ENCODE measurements at regions not wholly inside any gene's neighbourhood (a gene's known extent, or its start where the extent isn't known, plus 50 kb on each side); places are given as distances from the start of the nearest gene placed in this dataset.
A peak's percentile ranks its signal among the peaks of the same experiment; 100 is the strongest.

DNA sequence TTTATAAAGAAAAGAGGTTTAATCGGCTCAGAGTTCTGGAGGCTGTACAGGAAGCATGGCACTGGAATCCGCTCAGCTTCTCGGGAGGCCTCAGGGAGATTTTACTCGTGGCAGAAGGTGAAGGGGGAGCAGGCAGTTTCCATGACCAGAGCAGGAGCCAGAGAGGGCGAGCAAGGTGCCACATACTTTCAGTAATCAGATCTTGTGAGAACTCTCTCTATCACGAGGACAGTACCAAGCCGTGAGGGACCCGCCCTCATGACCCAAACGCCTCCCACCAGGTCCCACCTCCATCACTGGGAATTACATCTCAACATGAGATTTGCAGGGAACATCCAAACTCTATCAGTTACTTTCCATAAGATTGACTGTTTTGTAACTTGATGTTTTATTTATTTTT is 70.7 kb upstream of the SYN2 start:
- intact Hi-C loops (cut with DNase I): no loop called here
- DNase-seq: no peak
- peaks cover 0 to 19% (median 0%) of the 10 kb centered on the region in 4 donors for H3K27me3 ChIP-seq
- no peak overlapping the region for H3K4me3 ChIP-seq
- no peaks in the 10 kb centered on the region for H3K9me3 ChIP-seq
- H3K36me3 ChIP-seq: no peaks in the 10 kb centered on the region
- TF ChIP-seq POLR2A (IDR thresholded peaks at IDR 0.05): no peak
- TF ChIP-seq, protein P1, sequence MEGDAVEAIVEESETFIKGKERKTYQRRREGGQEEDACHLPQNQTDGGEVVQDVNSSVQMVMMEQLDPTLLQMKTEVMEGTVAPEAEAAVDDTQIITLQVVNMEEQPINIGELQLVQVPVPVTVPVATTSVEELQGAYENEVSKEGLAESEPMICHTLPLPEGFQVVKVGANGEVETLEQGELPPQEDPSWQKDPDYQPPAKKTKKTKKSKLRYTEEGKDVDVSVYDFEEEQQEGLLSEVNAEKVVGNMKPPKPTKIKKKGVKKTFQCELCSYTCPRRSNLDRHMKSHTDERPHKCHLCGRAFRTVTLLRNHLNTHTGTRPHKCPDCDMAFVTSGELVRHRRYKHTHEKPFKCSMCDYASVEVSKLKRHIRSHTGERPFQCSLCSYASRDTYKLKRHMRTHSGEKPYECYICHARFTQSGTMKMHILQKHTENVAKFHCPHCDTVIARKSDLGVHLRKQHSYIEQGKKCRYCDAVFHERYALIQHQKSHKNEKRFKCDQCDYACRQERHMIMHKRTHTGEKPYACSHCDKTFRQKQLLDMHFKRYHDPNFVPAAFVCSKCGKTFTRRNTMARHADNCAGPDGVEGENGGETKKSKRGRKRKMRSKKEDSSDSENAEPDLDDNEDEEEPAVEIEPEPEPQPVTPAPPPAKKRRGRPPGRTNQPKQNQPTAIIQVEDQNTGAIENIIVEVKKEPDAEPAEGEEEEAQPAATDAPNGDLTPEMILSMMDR (IDR thresholded peaks at IDR 0.05): no peak
- H3K4me1 ChIP-seq: no peaks in the 10 kb centered on the region
- 63 to 72% methylated on average over 9 of the region's 9 CpGs for WGBS, 2 donors
- no peak overlapping the region for H3K27ac ChIP-seq

DNA sequence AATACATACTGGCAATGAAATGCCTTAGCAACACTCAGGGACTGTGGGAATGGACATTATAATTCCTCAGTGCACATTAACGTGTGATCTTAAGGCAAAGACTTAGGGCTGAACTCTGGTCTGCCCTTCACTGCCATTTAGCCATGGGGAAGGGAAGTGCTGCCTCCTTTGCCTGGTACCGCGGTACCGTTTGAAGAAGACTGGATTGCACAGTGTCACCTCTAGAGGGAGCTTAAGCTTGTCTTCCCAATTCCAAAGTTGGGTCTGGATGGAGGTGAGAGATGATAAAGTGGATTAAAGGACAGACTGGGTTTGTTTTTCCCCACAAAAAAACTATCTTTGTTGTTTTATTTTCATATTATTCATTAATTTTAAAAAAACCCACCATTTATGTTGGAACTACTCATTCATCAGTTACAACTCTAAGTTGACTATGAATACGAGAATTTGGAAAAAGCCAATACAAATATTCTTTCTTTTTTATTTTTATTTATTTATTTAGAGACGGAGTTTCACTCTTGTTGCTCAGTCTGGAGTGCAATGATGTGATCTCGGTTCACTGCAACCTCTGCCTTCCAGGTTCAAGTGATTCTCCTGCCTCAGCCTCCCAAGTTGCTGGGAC is 60.0 kb upstream of the SYN2 start:
- H3K36me3 ChIP-seq: no peaks in the 10 kb centered on the region
- H3K4me1 ChIP-seq: no peaks in the 10 kb centered on the region
- DNase-seq: no peak
- no peak overlapping the region for H3K4me3 ChIP-seq
- intact Hi-C loops (cut with DNase I): no loop called here
- H3K27me3 ChIP-seq: peaks cover 0 to 16% (median 0%) of the 10 kb centered on the region in 4 donors
- TF ChIP-seq, protein P1 (IDR thresholded peaks at IDR 0.05): peak in 5 of 6 experiments; percentile 15 to 59 (median 42)
- no peak for TF ChIP-seq POLR2A (IDR thresholded peaks at IDR 0.05)
- 25 to 26% methylated on average over 7 of the region's 7 CpGs for WGBS, 2 donors
- no peaks in the 10 kb centered on the region for H3K9me3 ChIP-seq
- no peak overlapping the region for H3K27ac ChIP-seq

DNA sequence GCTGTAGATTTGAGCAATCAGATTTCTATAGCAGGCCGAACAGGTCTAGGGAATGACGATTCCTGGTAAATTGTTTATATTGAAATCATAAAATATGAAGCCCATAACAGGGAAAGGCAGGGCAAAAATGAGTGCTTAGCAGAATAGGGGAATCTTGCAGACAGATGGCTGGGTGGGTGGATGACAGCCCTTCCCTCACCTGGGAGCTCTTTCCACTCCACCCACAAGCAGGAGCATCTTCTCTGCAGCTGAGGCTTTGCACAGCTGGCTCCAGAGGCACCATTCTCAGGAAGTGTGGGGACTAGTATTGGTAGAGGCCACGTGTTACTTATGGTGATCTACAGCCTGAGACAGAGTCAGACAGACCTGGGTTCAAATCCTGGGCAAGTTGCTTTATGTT is 55.9 kb upstream of the SYN2 start:
- intact Hi-C loops (cut with DNase I): no loop called here
- DNase-seq: no peak
- no peak for TF ChIP-seq POLR2A (IDR thresholded peaks at IDR 0.05)
- TF ChIP-seq, protein P1 (IDR thresholded peaks at IDR 0.05): no peak
- H3K27ac ChIP-seq: no peak overlapping the region
- H3K4me3 ChIP-seq: no peak overlapping the region
- 74% methylated on average over 3 of the region's 3 CpGs for WGBS, 2 donors
- H3K27me3 ChIP-seq: peaks cover 0 to 25% (median 0%) of the 10 kb centered on the region in 4 donors
- H3K9me3 ChIP-seq: no peaks in the 10 kb centered on the region
- H3K36me3 ChIP-seq: no peaks in the 10 kb centered on the region
- no peaks in the 10 kb centered on the region for H3K4me1 ChIP-seq

DNA sequence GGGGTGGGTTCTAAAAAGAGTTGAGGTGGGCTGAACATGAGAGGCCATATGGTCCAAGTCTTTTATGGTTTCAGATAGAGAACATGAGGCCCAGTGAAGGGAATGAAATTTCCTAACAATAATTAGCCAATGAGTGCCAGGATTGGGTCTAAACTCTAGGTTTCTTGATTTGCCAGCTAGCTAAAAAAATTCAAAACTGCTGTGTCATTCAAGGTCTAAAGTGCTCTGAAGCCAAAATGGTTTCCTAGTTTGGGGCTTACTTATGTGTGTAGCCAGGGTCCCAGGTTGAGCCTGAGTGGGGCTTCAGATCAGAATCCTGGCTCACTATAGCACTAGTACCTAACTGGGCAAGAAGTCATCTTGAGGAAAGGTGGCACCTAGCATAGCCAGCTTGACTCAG is 55.3 kb upstream of the SYN2 start:
- intact Hi-C loops (cut with DNase I): no loop called here

DNA sequence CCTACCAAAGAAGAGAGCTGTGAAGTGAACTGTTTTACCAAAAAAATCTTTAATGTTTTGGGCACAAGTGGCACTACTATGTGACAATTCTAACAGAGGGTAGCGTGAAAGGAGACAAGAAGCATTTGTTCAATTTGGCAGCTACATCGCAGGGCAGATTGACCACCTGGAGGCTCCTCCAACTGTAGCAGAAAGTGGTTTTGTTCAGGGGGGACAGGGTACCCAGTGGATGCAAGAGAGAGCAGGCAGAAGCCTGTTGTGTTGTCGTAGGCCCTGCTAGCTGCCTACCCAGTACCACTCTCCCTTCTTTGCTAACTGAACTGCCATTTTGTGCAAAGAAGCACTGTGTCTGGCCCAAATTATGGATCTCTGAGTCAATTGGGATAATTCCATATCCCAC is 54.8 kb upstream of the SYN2 start:
- TF ChIP-seq, protein P1 (IDR thresholded peaks at IDR 0.05): no peak
- TF ChIP-seq POLR2A (IDR thresholded peaks at IDR 0.05): no peak
- no peak for DNase-seq
- Histone ChIP-seq H3K9me3 (no peaks in the 10 kb centered on the region), H3K4me3 (no peak overlapping the region), H3K27ac (no peak overlapping the region), H3K27me3 (peaks cover 0 to 25% (median 0%) of the 10 kb centered on the region in 4 donors), H3K36me3 (no peaks in the 10 kb centered on the region), H3K4me1 (no peaks in the 10 kb centered on the region)
- intact Hi-C loops (cut with DNase I): no loop called here
- WGBS, 2 donors: 79 to 100% methylated on average over 2 to 3 of the region's 3 CpGs

More for the DNA sequence above, 55.3 kb upstream of the SYN2 start:
- H3K27ac ChIP-seq: no peak overlapping the region
- no peak overlapping the region for H3K4me3 ChIP-seq
- TF ChIP-seq, protein P1 (IDR thresholded peaks at IDR 0.05): no peak
- TF ChIP-seq POLR2A (IDR thresholded peaks at IDR 0.05): no peak
- peaks cover 0 to 25% (median 0%) of the 10 kb centered on the region in 4 donors for H3K27me3 ChIP-seq
- no peaks in the 10 kb centered on the region for H3K4me1 ChIP-seq
- DNase-seq: no peak
- H3K36me3 ChIP-seq: no peaks in the 10 kb centered on the region
- no peaks in the 10 kb centered on the region for H3K9me3 ChIP-seq
